ENCODE measurements at regions not wholly inside any gene's neighbourhood (a gene's known extent, or its start where the extent isn't known, plus 50 kb on each side); places are given as distances from the start of the nearest gene placed in this dataset.

DNA sequence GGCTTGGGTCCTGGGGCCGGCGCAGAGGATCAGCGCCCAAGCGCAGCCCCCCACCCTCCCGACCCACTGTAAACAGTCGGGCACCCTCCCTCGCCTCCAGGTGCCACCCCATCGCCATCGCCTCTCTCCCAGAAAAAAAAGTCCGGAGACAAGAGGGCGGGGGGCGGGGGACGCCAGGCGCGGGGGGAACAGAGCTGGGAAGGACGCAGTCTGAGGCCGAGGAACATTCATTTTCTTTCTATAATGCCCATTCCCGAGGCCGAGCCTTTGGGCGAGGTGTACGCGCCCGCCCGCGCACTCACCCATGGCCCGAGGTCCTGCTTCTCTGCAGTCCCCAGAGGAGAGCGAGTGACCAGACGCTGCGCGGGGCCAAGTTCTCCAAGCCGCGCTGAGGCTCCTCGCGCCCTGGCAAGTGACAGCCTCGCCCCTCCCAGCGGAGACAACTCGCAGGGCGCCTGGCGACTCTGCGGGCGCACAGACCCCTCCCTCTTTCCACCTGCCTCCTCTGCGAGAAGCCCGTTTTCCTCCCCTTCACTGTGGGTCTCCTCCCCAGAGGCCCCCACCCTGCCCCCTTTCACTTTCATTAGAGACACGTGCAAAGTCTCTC is 63.5 kb upstream of the WDR17 start:
- DNase-seq (ENCODE audit: low read depth in 4 of 4, low spot score in 3 of 4): peak in 1 of 4 donors; percentile 12

DNA sequence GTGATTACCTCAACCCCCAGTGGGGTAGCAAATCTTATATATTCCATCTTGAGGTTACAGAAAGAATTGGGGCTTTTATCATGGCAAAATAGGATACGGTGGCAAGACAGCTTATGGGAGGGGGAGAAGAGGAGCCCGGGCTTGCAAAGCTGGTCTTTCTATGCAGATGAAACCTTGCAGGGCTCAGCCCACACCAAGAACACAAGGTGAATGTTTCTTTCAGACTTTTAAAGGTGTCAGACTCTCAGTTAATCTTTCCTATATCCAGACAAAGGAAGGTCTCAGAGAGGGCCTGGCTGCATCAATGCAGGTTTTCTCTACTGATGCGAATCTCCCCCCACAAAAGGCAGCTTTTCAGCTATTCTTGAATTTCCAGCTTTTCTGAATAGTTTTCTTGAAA is 59.9 kb upstream of the WDR17 start:
- DNase-seq (ENCODE audit: low read depth in 4 of 4, low spot score in 3 of 4): no peak

DNA sequence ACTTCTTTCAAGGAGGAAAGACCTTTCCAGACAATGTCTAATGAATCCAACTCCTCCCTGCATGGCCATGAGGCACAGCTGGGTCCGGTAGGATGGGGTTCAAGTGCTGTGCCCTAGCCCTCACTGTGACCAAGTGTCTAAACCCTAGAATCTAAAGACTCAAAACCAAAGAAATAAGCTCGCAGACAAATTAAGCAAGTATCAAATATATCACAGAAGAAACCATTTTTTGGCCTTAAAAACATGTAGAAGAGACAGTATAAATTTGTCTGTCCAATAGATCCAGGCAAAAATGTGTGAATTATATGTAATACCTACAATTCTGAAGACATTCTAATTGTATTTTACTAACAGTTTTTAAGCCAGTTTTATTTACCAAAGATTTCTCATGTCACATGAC is 56.4 kb upstream of the WDR17 start:
- DNase-seq (ENCODE audit: low read depth in 4 of 4, low spot score in 3 of 4): no peak

DNA sequence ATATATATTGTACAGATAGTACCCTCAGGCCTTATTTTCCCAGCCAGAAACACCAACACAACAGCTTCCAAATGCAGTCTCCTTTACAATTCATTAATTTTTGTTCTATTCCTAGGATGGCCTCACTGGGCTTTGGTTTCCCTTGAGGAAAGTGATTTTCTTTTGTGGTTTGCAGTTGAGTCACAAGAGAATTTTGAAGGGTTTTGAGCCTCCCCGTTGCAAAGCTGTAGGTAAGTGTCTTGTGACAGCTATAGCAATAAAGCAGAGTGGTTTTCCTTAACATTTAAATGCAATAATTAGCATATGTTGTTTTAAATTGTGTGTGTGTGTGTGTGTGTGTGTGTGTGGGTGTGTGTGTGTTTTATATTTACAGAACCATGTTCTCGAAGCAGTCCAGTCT is 54.1 kb upstream of the WDR17 start:
- no peak for DNase-seq (ENCODE audit: low read depth in 4 of 4, low spot score in 3 of 4)

DNA sequence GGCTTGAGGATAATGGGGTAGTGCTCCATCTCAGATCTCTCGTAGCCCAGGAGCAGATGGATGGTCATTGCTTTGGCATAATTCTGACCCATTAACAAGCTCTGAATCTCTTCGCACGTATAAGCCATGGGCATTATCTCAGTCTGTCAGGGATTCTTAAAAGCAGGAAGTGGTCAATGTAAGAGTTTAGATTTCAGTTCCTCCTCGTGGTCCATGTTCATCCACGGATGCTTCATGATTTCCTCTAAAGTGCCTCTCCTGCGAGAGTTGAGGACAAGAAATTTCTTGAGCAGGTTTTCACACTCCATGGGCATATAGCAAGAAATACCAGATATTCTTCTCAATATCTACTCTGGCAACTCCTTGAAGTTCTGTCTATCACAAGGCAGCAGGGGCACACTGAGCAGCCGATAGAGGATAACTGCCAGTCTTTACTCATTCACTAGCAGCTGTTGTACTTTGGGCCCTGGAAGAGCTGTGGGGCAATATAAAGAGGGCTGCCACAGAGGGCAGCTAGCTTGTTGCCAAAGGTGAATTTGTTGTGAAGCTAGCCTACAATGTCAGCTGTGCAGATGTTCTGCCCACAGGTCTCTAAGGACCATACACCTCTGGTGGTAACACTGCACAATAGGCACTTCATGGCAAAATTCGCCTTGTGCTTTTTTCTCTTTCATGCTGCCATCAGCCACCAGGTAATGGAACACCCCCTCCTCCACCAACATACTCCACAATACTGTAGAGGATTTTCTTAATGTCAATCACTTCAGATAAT is 52.0 kb upstream of the WDR17 start:
- DNase-seq (ENCODE audit: low read depth in 4 of 4, low spot score in 3 of 4): no peak

DNA sequence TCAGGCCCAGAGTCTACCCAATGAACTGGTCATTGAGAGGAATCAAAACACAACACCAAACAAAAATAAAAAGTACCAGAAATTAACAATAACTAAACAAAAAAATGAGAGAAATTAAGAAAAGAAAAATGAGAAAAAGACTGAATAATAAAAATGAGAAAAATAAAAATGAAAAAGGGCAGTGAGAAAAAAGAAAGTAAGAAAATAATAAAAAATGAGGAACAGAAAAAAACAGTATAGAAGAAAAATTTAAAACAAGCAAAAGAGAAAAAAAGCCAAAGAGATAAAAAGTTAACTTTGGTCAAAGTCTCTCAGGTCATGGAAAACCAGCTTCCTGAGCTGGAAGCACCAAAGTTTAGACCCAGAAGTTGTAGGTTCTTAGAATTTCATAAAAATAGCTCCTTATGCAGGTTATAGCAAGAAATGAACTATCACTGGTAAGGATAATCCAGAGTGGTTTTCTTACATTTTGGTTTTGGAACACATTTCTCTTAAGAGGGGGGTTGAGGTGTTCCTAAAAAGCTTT is 51.0 kb upstream of the WDR17 start:
- DNase-seq (ENCODE audit: low read depth in 4 of 4, low spot score in 3 of 4): no peak
